Endodermal cell (in vitro differentiated cells): ENCODE measurements at regions not wholly inside any gene's neighbourhood (a gene's known extent, or its start where the extent isn't known, plus 50 kb on each side); places are given as distances from the start of the nearest gene placed in this dataset.

Experiments used
- DNase-seq: peaks from one replicate; pipeline ENCODE4 v3.0.0-alpha.2; 2017
- H3K27ac ChIP-seq: 2 replicates; pipeline ENCODE4 v1.5.1; 2013; ENCODE audit warnings: mild to moderate bottlenecking, low read depth, low read length, moderate library complexity
- H3K27me3 ChIP-seq: 2 replicates; pipeline ENCODE4 v1.6.1; 2013; ENCODE audit warnings: mild to moderate bottlenecking, low read length, moderate library complexity; ENCODE audit not compliant: insufficient read depth, control insufficient read depth, poor library complexity, severe bottlenecking
- H3K36me3 ChIP-seq: 2 replicates; pipeline ENCODE4 v1.7.0; 2013; ENCODE audit warnings: mild to moderate bottlenecking, low read length, moderate library complexity; ENCODE audit not compliant: control insufficient read depth, insufficient read depth
- H3K4me1 ChIP-seq: one replicate; pipeline ENCODE4 v1.7.0; 2013; ENCODE audit warnings: low read length; ENCODE audit not compliant: control insufficient read depth, insufficient read depth
- H3K4me3 ChIP-seq: 2 replicates; pipeline ENCODE4 v1.5.1; 2013; ENCODE audit warnings: mild to moderate bottlenecking, low read length, moderate library complexity
- H3K9ac ChIP-seq: 2 replicates; pipeline ENCODE4 v1.6.1; 2013; ENCODE audit warnings: mild to moderate bottlenecking, low read length, moderate library complexity; ENCODE audit not compliant: poor library complexity, severe bottlenecking; ENCODE audit errors: extremely low read depth
- H3K9me3 ChIP-seq: 2 replicates; pipeline ENCODE4 v1.6.1; 2013; ENCODE audit warnings: mild to moderate bottlenecking, low read length, moderate library complexity; ENCODE audit not compliant: control insufficient read depth
- H3K27ac Mint-ChIP-seq: 2 replicates; pipeline ENCODE4 v1.8.0; 2020; ENCODE audit warnings: mixed read lengths
- H3K27me3 Mint-ChIP-seq: 2 replicates; pipeline ENCODE4 v1.8.0; 2021; ENCODE audit warnings: mild to moderate bottlenecking, mixed read lengths; ENCODE audit not compliant: insufficient read depth
- H3K36me3 Mint-ChIP-seq: 2 replicates; pipeline ENCODE4 v1.8.0; 2020; ENCODE audit warnings: low read depth, mixed read lengths
- H3K4me1 Mint-ChIP-seq: 2 replicates; pipeline ENCODE4 v1.8.0; 2020; ENCODE audit warnings: mixed read lengths
- H3K4me3 Mint-ChIP-seq: 2 replicates; pipeline ENCODE4 v1.8.0; 2020; ENCODE audit warnings: mild to moderate bottlenecking, moderate library complexity, mixed read lengths
- H3K9me3 Mint-ChIP-seq: 2 replicates; pipeline ENCODE4 v1.8.0; 2020; ENCODE audit warnings: mild to moderate bottlenecking, mixed read lengths
- CTCF ChIP-seq: fragments of 200-600 bp; sonication (generic); conservative IDR thresholded peaks from 2 replicates; pipeline ENCODE4 v1.5.0; 2021; ENCODE audit warnings: antibody characterized with exemption, mild to moderate bottlenecking
- WGBS, 2 experiments: methylation state at CpG; one replicate each; pipeline versions ENCODE4 v1.1.5 to v1.1.7; 2013; ENCODE audit warnings: missing lambda C conversion rate in 2 of 2, mixed read lengths in 1 of 2; ENCODE audit not compliant: insufficient coverage in 1 of 2, insufficient read length in 1 of 2; 5-methylcytosine and 5-hydroxymethylcytosine counted together

- no peaks in the 10 kb centered on the region for H3K27me3 ChIP-seq
- Mint-ChIP-seq H3K9me3 (peaks cover 6% of the 10 kb centered on the region), H3K27me3 (no peaks in the 10 kb centered on the region), H3K36me3 (no peaks in the 10 kb centered on the region), H3K4me3 (no peak overlapping the region), H3K4me1 (no peaks in the 10 kb centered on the region), H3K27ac (no peak overlapping the region)
- no peaks in the 10 kb centered on the region for H3K36me3 ChIP-seq
- DNase-seq, result no peak
- no peaks in the 10 kb centered on the region for H3K4me1 ChIP-seq
- H3K9ac ChIP-seq, result no peak overlapping the region
- H3K9me3 ChIP-seq, result no peaks in the 10 kb centered on the region
- no peak overlapping the region for H3K4me3 ChIP-seq
- 83 to 90% methylated on average over 2 to 3 of the region's 3 CpGs for WGBS, 2 experiments
- TF ChIP-seq CTCF, result no peak
- no peak overlapping the region for H3K27ac ChIP-seq
Observed at GRCh38 chr16:6382924-6383459, 949.7 kb upstream of the RBFOX1 start.

GRCh38 chr16:6381896-6382295 is 950.7 kb upstream of the RBFOX1 start:
- Mint-ChIP-seq H3K9me3 (peaks cover 6% of the 10 kb centered on the region), H3K27me3 (no peaks in the 10 kb centered on the region), H3K27ac (no peak overlapping the region), H3K4me3 (no peak overlapping the region), H3K4me1 (no peaks in the 10 kb centered on the region), H3K36me3 (no peaks in the 10 kb centered on the region)
- no peak for TF ChIP-seq CTCF
- WGBS, 2 experiments, result 95% methylated on average over 5 to 6 of the region's 6 CpGs
- Histone ChIP-seq H3K27ac (no peak overlapping the region), H3K9me3 (no peaks in the 10 kb centered on the region), H3K9ac (no peak overlapping the region), H3K27me3 (no peaks in the 10 kb centered on the region), H3K4me3 (no peak overlapping the region), H3K36me3 (no peaks in the 10 kb centered on the region), H3K4me1 (no peaks in the 10 kb centered on the region)
- no peak for DNase-seq

GRCh38 chr16:6377956-6378355 is 954.7 kb upstream of the RBFOX1 start:
- Histone ChIP-seq H3K9me3 (no peaks in the 10 kb centered on the region), H3K27me3 (no peaks in the 10 kb centered on the region), H3K4me3 (no peak overlapping the region), H3K36me3 (no peaks in the 10 kb centered on the region), H3K4me1 (peaks cover 15% of the 10 kb centered on the region), H3K9ac (no peak overlapping the region), H3K27ac (no peak overlapping the region)
- 93% methylated on average over 2 to 11 of the region's 11 CpGs for WGBS, 2 experiments
- H3K27ac Mint-ChIP-seq, result no peak overlapping the region
- no peaks in the 10 kb centered on the region for H3K9me3 Mint-ChIP-seq
- H3K27me3 Mint-ChIP-seq, result no peaks in the 10 kb centered on the region
- no peaks in the 10 kb centered on the region for H3K36me3 Mint-ChIP-seq
- no peak overlapping the region for H3K4me3 Mint-ChIP-seq
- peaks cover 24% of the 10 kb centered on the region for H3K4me1 Mint-ChIP-seq
- no peak for DNase-seq
- no peak for TF ChIP-seq CTCF
